Esophagus squamous epithelium (tissue), 4 donors: ENCODE measurements at regions not wholly inside any gene's neighbourhood (a gene's known extent, or its start where the extent isn't known, plus 50 kb on each side); places are given as distances from the start of the nearest gene placed in this dataset.

ENCODE experiments used
- CTCF ChIP-seq, 6 experiments: fragments of 450-650 bp in 4 of 6; fragments of 200-600 bp in 2 of 6; sonication (generic) in 2 of 6; IDR thresholded peaks; one replicate each; pipeline ENCODE4 v1.5.1; 2016 to 2019; ENCODE audit warnings: antibody characterized with exemption in 6 of 6, mild to moderate bottlenecking in 4 of 6, moderate library complexity in 4 of 6
- POLR2A ChIP-seq, 4 donors: fragments of 450-650 bp; IDR thresholded peaks; one replicate each; pipeline ENCODE4 v1.6.1; 2017; ENCODE audit warnings: antibody characterized with exemption in 4 of 4, mild to moderate bottlenecking in 4 of 4, moderate library complexity in 3 of 4

GRCh38 chr1:200336101-200336845 is 73.6 kb downstream of the ZNF281 start:
- no peak for TF ChIP-seq CTCF (IDR thresholded peaks at IDR 0.05)
- no peak for TF ChIP-seq POLR2A (IDR thresholded peaks at IDR 0.05)
